ENCODE measurements at regions not wholly inside any gene's neighbourhood (a gene's known extent, or its start where the extent isn't known, plus 50 kb on each side); places are given as distances from the start of the nearest gene placed in this dataset.

DNA sequence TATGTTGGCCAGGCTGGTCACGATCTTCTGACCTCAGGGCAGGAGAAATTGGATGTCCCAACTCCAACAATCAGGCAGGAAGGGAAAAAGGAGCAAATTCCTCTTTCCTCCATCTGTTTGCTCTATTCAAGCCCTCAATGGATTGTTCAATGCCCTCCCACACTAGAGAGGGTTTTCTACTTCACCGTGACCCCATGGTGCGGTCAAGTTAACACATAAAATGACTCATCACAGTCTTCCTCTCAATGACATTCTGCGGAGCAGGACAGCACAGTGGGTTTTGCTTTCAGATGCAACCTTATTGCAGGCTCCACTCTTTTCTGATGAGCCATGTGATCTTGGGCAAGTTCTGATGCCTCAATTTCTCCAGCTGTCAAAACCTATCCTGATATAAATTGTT lies 364.9 kb downstream of the ANKRD30A start:
- no peaks in the 10 kb centered on the region for H3K27me3 ChIP-seq (replicated peaks in 1 of 4; ENCODE audit: control extremely low read depth in 1 of 4, control insufficient read depth in 3 of 4, insufficient read depth in 4 of 4, low read length in 3 of 4)
- H3K36me3 ChIP-seq (replicated peaks in 1 of 2; ENCODE audit: control extremely low read depth in 1 of 2, control insufficient read depth in 1 of 2, extremely low read depth in 1 of 2, insufficient read depth in 2 of 2, low read length in 1 of 2): no peaks in the 10 kb centered on the region
- no peak for TF ChIP-seq EZH2 (IDR thresholded peaks at IDR 0.05; ENCODE audit: borderline replicate concordance, insufficient read depth, low read depth, low read length, poor library complexity, severe bottlenecking)
- TF ChIP-seq, protein P1, sequence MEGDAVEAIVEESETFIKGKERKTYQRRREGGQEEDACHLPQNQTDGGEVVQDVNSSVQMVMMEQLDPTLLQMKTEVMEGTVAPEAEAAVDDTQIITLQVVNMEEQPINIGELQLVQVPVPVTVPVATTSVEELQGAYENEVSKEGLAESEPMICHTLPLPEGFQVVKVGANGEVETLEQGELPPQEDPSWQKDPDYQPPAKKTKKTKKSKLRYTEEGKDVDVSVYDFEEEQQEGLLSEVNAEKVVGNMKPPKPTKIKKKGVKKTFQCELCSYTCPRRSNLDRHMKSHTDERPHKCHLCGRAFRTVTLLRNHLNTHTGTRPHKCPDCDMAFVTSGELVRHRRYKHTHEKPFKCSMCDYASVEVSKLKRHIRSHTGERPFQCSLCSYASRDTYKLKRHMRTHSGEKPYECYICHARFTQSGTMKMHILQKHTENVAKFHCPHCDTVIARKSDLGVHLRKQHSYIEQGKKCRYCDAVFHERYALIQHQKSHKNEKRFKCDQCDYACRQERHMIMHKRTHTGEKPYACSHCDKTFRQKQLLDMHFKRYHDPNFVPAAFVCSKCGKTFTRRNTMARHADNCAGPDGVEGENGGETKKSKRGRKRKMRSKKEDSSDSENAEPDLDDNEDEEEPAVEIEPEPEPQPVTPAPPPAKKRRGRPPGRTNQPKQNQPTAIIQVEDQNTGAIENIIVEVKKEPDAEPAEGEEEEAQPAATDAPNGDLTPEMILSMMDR (IDR thresholded peaks at IDR 0.05): no peak
- no peaks in the 10 kb centered on the region for H3K9me3 Mint-ChIP-seq (ENCODE audit: insufficient read depth)
- ATAC-seq (ENCODE audit: low read depth): no peak
- H2AFZ ChIP-seq (ENCODE audit: insufficient read depth, low read depth, low read length, poor library complexity, severe bottlenecking): no peak overlapping the region
- no peaks in the 10 kb centered on the region for H3K79me2 ChIP-seq (ENCODE audit: control insufficient read depth, insufficient read depth, low read length)
- H4K20me1 ChIP-seq (ENCODE audit: control insufficient read depth, insufficient read depth, low read length, poor library complexity, severe bottlenecking): no peaks in the 10 kb centered on the region
- no peaks in the 10 kb centered on the region for H3K4me1 ChIP-seq (ENCODE audit: control insufficient read depth in 2 of 2, insufficient read depth in 2 of 2, low read length in 2 of 2)
- no peaks in the 10 kb centered on the region for H3K27me3 Mint-ChIP-seq
- CTCF ChIA-PET: no interaction called here
- no peak overlapping the region for H3K27ac ChIP-seq (ENCODE audit: low read length in 2 of 2)
- no peak for DNase-seq
- H3K27ac Mint-ChIP-seq: no peak overlapping the region
- POLR2A ChIA-PET: no interaction called here
- H3K9me3 ChIP-seq (ENCODE audit: control extremely low read depth in 1 of 3, control insufficient read depth in 2 of 3, insufficient read depth in 1 of 3, low read length in 2 of 3): peaks cover 0 to 6% (median 1%) of the 10 kb centered on the region in 3 donors
- H3K4me1 Mint-ChIP-seq: no peaks in the 10 kb centered on the region
- intact Hi-C loops (cut with micrococcal nuclease): no loop called here
- H3K4me3 Mint-ChIP-seq: no peak overlapping the region
- no peak overlapping the region for H3K4me3 ChIP-seq (ENCODE audit: control extremely low read depth in 1 of 5, extremely low read depth in 1 of 5, insufficient read depth in 1 of 5, low read depth in 2 of 5, low read length in 4 of 5)
- no peak overlapping the region for H3K9ac ChIP-seq (ENCODE audit: low read length)
- WGBS (ENCODE audit: insufficient coverage): 66% methylated on average over 4 of the region's 4 CpGs
- H3K4me2 ChIP-seq (replicated peaks; ENCODE audit: low read depth, low read length, poor library complexity, severe bottlenecking): no peak overlapping the region

DNA sequence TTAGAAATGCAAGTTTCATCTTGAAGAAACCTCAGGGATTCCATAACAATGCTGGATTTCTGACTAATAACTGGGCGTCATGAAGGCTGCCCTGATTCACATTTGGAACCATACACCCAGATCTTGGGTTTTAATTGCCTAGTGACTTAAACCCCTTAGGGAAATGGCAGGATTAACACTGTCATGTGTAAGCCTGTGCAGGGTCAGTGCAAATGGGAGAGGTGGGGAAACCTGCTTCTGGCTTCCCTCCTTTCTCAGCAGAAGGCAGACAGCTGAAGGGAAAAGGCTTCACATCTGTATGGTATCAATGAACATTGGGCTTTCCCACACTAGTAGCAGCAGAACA lies 364.2 kb downstream of the ANKRD30A start:
- Histone ChIP-seq H3K36me3 (replicated peaks in 1 of 2; ENCODE audit: control extremely low read depth in 1 of 2, control insufficient read depth in 1 of 2, extremely low read depth in 1 of 2, insufficient read depth in 2 of 2, low read length in 1 of 2) (no peaks in the 10 kb centered on the region), H3K9ac (ENCODE audit: low read length) (no peak overlapping the region), H3K79me2 (ENCODE audit: control insufficient read depth, insufficient read depth, low read length) (no peaks in the 10 kb centered on the region), H4K20me1 (ENCODE audit: control insufficient read depth, insufficient read depth, low read length, poor library complexity, severe bottlenecking) (no peaks in the 10 kb centered on the region), H3K27ac (ENCODE audit: low read length in 2 of 2) (no peak overlapping the region), H3K9me3 (ENCODE audit: control extremely low read depth in 1 of 3, control insufficient read depth in 2 of 3, insufficient read depth in 1 of 3, low read length in 2 of 3) (peaks cover 0 to 6% (median 2%) of the 10 kb centered on the region in 3 donors), H3K27me3 (replicated peaks in 1 of 4; ENCODE audit: control extremely low read depth in 1 of 4, control insufficient read depth in 3 of 4, insufficient read depth in 4 of 4, low read length in 3 of 4) (no peaks in the 10 kb centered on the region), H2AFZ (ENCODE audit: insufficient read depth, low read depth, low read length, poor library complexity, severe bottlenecking) (no peak overlapping the region), H3K4me1 (ENCODE audit: control insufficient read depth in 2 of 2, insufficient read depth in 2 of 2, low read length in 2 of 2) (no peaks in the 10 kb centered on the region), H3K4me2 (replicated peaks; ENCODE audit: low read depth, low read length, poor library complexity, severe bottlenecking) (no peak overlapping the region), H3K4me3 (ENCODE audit: control extremely low read depth in 1 of 5, extremely low read depth in 1 of 5, insufficient read depth in 1 of 5, low read depth in 2 of 5, low read length in 4 of 5) (no peak overlapping the region)
- WGBS (ENCODE audit: insufficient coverage): no CpG with 5 or more reads among the region's 1 CpG
- no peaks in the 10 kb centered on the region for H3K27me3 Mint-ChIP-seq
- H3K4me1 Mint-ChIP-seq: no peaks in the 10 kb centered on the region
- ChIA-PET CTCF (no interaction called here), POLR2A (no interaction called here)
- TF ChIP-seq, protein P1 (IDR thresholded peaks at IDR 0.05): no peak
- TF ChIP-seq EZH2 (IDR thresholded peaks at IDR 0.05; ENCODE audit: borderline replicate concordance, insufficient read depth, low read depth, low read length, poor library complexity, severe bottlenecking): no peak
- no peak overlapping the region for H3K27ac Mint-ChIP-seq
- ATAC-seq (ENCODE audit: low read depth): no peak
- intact Hi-C loops (cut with micrococcal nuclease): no loop called here
- DNase-seq: no peak
- no peak overlapping the region for H3K4me3 Mint-ChIP-seq
- H3K9me3 Mint-ChIP-seq (ENCODE audit: insufficient read depth): no peaks in the 10 kb centered on the region
